Left lung (tissue), 4 donors: ENCODE measurements at regions not wholly inside any gene's neighbourhood (a gene's known extent, or its start where the extent isn't known, plus 50 kb on each side); places are given as distances from the start of the nearest gene placed in this dataset.

Experiments
- ATAC-seq: fragments of 200-7000 bp; cut with Tn5 transposase; one replicate; pipeline ENCODE4 v1.9.1; 2020; ENCODE audit warnings: moderate library complexity
- DNase-seq, 4 donors: peaks; one replicate each; pipeline ENCODE4 v3.0.0-alpha.2; 2013 to 2020
- H3K27ac ChIP-seq, 2 donors: fragments of 200-600 bp; sonication (generic) in 1 of 2; one replicate each; pipeline versions ENCODE4 v1.5.0 to v1.8.0; 2020 to 2021
- H3K27me3 ChIP-seq, 2 donors: fragments of 200-600 bp; sonication (generic) in 1 of 2; one replicate each; pipeline versions ENCODE4 v1.5.0 to v1.8.0; 2020 to 2021
- H3K36me3 ChIP-seq, 2 donors: fragments of 200-600 bp; sonication (generic) in 1 of 2; one replicate each; pipeline versions ENCODE4 v1.5.0 to v1.8.0; 2020 to 2021
- H3K4me1 ChIP-seq, 2 donors: fragments of 200-600 bp; one replicate each; pipeline ENCODE4 v1.8.0; 2021
- H3K4me3 ChIP-seq, 2 donors: fragments of 200-600 bp; sonication (generic) in 1 of 2; one replicate each; pipeline versions ENCODE4 v1.5.0 to v1.8.0; 2020 to 2021; ENCODE audit warnings: mild to moderate bottlenecking in 1 of 2
- H3K9me3 ChIP-seq, 2 donors: fragments of 200-600 bp; sonication (generic) in 1 of 2; one replicate each; pipeline versions ENCODE4 v1.5.0 to v1.8.0; 2020 to 2021
- intact Hi-C, 2 donors: fragments of 100-400 bp; cut with DNase I; formaldehyde crosslinking; loops; one replicate each; pipeline versions ENCODE4 v1.11.2 to v1.14.2; 2022
- TF ChIP-seq, protein P1 (sequence below), 2 donors: fragments of 200-600 bp; sonication (generic) in 1 of 2; IDR thresholded peaks; one replicate each; pipeline versions ENCODE4 v1.5.0 to v1.8.0; 2021; ENCODE audit warnings: antibody characterized with exemption in 2 of 2
- donor health status: DM: no; HTN: yes; CAD: no.
- donor health status: DM: no; HTN: no; CAD: no.

GRCh38 chr2:120550282-120550681 lies 185.4 kb upstream of the GLI2 start:
- no peak overlapping the region for H3K4me3 ChIP-seq
- TF ChIP-seq, protein P1, sequence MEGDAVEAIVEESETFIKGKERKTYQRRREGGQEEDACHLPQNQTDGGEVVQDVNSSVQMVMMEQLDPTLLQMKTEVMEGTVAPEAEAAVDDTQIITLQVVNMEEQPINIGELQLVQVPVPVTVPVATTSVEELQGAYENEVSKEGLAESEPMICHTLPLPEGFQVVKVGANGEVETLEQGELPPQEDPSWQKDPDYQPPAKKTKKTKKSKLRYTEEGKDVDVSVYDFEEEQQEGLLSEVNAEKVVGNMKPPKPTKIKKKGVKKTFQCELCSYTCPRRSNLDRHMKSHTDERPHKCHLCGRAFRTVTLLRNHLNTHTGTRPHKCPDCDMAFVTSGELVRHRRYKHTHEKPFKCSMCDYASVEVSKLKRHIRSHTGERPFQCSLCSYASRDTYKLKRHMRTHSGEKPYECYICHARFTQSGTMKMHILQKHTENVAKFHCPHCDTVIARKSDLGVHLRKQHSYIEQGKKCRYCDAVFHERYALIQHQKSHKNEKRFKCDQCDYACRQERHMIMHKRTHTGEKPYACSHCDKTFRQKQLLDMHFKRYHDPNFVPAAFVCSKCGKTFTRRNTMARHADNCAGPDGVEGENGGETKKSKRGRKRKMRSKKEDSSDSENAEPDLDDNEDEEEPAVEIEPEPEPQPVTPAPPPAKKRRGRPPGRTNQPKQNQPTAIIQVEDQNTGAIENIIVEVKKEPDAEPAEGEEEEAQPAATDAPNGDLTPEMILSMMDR (IDR thresholded peaks at IDR 0.05), result no peak
- intact Hi-C loops, result no loop called here
- no peak for ATAC-seq
- H3K4me1 ChIP-seq, result peaks cover 4 to 7% of the 10 kb centered on the region in 2 donors
- no peaks in the 10 kb centered on the region for H3K27me3 ChIP-seq
- H3K9me3 ChIP-seq, result no peaks in the 10 kb centered on the region
- no peaks in the 10 kb centered on the region for H3K36me3 ChIP-seq
- no peak overlapping the region for H3K27ac ChIP-seq
- DNase-seq, result no peak

DNA sequence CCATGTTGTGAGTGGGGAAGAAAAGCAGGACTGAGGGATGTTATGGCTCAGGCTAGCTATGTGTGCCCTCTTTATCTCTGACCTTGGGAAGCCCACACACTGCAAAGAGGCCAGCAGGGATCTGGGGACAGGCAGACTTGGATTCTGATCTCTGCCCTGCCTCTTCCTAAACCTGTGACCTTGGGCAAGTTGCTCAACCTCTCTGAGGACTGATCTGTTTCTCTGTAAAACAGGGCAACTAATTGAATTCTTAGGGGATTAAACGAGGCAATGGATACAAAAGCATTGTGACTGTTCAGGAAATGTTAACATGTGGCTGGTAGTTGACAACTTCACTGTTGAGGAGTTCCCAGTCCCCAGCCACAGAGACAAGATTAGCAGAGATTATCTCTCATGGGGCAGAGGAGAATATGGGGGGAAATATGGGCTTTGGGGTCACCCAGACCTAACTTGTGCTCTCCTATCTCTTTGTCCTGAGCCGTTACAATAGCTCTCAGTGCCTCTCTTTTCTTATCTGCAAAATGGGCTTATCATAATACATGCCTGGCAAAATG lies 184.7 kb upstream of the GLI2 start:
- Histone ChIP-seq H3K27ac (no peak overlapping the region), H3K27me3 (no peaks in the 10 kb centered on the region), H3K4me1 (peaks cover 4 to 7% of the 10 kb centered on the region in 2 donors), H3K4me3 (no peak overlapping the region), H3K36me3 (no peaks in the 10 kb centered on the region), H3K9me3 (no peaks in the 10 kb centered on the region)
- ATAC-seq (no peak), DNase-seq (no peak)
- intact Hi-C loops, result no loop called here
- TF ChIP-seq, protein P1 (IDR thresholded peaks at IDR 0.05), result no peak

DNA sequence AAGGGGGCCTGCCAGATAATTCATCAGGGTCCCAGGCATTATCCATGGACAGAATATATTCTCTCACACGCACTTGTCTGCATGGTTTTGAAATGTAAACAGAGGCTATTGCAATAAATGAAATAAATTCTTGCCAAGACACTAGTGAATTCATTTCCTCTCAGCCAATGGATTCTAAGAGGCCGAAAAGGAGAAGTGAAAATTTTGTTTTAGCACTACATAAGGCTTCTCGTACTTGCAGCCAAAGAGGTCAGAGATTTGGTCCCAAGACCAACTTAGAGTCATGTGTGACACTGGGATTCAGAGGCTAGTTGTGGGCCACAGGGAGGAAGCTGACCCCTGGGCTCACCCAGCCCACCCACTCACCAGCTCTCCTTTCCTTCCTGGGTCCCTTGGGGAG lies 184.1 kb upstream of the GLI2 start:
- intact Hi-C loops, result no loop called here
- H3K27ac ChIP-seq, result no peak overlapping the region
- TF ChIP-seq, protein P1 (IDR thresholded peaks at IDR 0.05), result no peak
- no peak overlapping the region for H3K4me3 ChIP-seq
- ATAC-seq, result peak; percentile 9
- peaks cover 4 to 7% of the 10 kb centered on the region in 2 donors for H3K4me1 ChIP-seq
- H3K36me3 ChIP-seq, result no peaks in the 10 kb centered on the region
- no peaks in the 10 kb centered on the region for H3K27me3 ChIP-seq
- no peak for DNase-seq
- no peaks in the 10 kb centered on the region for H3K9me3 ChIP-seq

GRCh38 chr2:120552079-120552478 lies 183.6 kb upstream of the GLI2 start:
- H3K4me1 ChIP-seq, result peaks cover 4 to 7% of the 10 kb centered on the region in 2 donors
- no peaks in the 10 kb centered on the region for H3K27me3 ChIP-seq
- TF ChIP-seq, protein P1 (IDR thresholded peaks at IDR 0.05), result no peak
- no peaks in the 10 kb centered on the region for H3K9me3 ChIP-seq
- no peak overlapping the region for H3K4me3 ChIP-seq
- intact Hi-C loops, result no loop called here
- ATAC-seq, result no peak
- H3K36me3 ChIP-seq, result no peaks in the 10 kb centered on the region
- H3K27ac ChIP-seq, result no peak overlapping the region
- no peak for DNase-seq

DNA sequence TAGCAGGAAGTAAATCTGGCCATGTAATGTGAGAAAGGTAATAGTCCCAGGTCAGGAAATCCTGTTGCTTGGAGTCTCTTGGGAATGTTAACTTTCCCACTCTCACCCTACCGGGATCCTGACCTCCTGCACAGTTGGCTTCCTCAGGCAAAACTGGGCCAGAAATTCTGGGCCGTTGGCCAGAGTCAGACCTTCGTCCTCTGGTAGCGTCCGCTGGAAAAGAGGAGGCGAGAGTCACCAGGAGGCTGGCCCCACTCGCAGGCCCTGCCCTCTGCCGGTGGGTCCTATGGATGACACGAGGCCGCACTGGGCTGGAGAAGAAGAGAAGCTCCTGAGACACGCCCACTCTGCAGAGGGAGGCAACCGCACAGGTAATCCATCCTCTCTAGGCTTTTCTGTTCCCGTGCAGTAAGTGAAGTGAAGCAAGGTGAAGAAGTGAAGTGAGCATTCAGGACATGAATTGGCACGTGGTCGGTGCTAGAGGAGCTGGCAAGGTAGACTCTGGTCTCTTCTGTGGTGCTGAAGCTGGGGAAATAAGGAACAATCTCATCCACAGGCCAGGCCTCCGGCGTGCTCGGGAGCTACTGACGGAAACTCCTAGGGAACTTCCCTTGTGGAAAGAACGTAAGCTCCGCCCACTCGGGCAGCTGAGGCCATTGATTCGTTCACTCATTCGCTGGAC lies 182.7 kb upstream of the GLI2 start:
- TF ChIP-seq, protein P1 (IDR thresholded peaks at IDR 0.05), result peak; percentile 52 to 66
- Histone ChIP-seq H3K4me3 (no peak overlapping the region), H3K4me1 (peaks cover 4 to 7% of the 10 kb centered on the region in 2 donors), H3K36me3 (no peaks in the 10 kb centered on the region), H3K9me3 (no peaks in the 10 kb centered on the region), H3K27me3 (no peaks in the 10 kb centered on the region), H3K27ac (no peak overlapping the region)
- ATAC-seq (peak; percentile 98), DNase-seq (peak in 3 of 4 donors; percentile 61 to 90 (median 79))
- intact Hi-C loops, result no loop called here
